ENCODE measurements at regions not wholly inside any gene's neighbourhood (a gene's known extent, or its start where the extent isn't known, plus 50 kb on each side); places are given as distances from the start of the nearest gene placed in this dataset.

GRCh38 chr17:72306037-72306436 lies 185.2 kb downstream of the SOX9 start:
- 72% methylated on average over 6 of the region's 6 CpGs for WGBS (ENCODE audit: low lambda C conversion rate, missing lambda C conversion rate)
- peaks cover 20% of the 10 kb centered on the region for H3K4me1 ChIP-seq (ENCODE audit: insufficient read depth)
- no peak overlapping the region for H2AFZ ChIP-seq
- peak overlapping the region; percentile 52 for H3K27ac ChIP-seq
- peak; percentile 14 for DNase-seq (ENCODE audit: low spot score)
- no peaks in the 10 kb centered on the region for H4K20me1 ChIP-seq (ENCODE audit: insufficient read depth, poor library complexity, severe bottlenecking)
- no peaks in the 10 kb centered on the region for H3K79me2 ChIP-seq
- H3K9me3 ChIP-seq (ENCODE audit: low read depth) = no peaks in the 10 kb centered on the region
- no peak for TF ChIP-seq EZH2phosphoT487 (IDR thresholded peaks at IDR 0.05; ENCODE audit: low read depth, severe bottlenecking, unreplicated experiment)
- TF ChIP-seq CTCF (IDR thresholded peaks at IDR 0.05; ENCODE audit: poor library complexity) = no peak
- no peak for TF ChIP-seq EZH2 (IDR thresholded peaks at IDR 0.05; ENCODE audit: borderline replicate concordance)
- H3K9me2 ChIP-seq (replicated peaks; ENCODE audit: insufficient read depth) = no peaks in the 10 kb centered on the region
- no peaks in the 10 kb centered on the region for H3K36me3 ChIP-seq (replicated peaks; ENCODE audit: insufficient read depth, low read depth)
- no peaks in the 10 kb centered on the region for H3K27me3 ChIP-seq
- H3K4me2 ChIP-seq = peak overlapping the region; percentile 37
- no peak overlapping the region for H3K4me3 ChIP-seq

- no peak overlapping the region for H3K27ac ChIP-seq
Observed at GRCh38 chr17:72307836-72308235, 187.0 kb downstream of the SOX9 start.

GRCh38 chr17:72308744-72309385 lies 188.0 kb downstream of the SOX9 start:
- H3K4me1 ChIP-seq (ENCODE audit: insufficient read depth) = peaks cover 20% of the 10 kb centered on the region
- no peaks in the 10 kb centered on the region for H3K9me2 ChIP-seq (replicated peaks; ENCODE audit: insufficient read depth)
- DNase-seq (ENCODE audit: low spot score) = peak; percentile 26
- H3K9me3 ChIP-seq (ENCODE audit: low read depth) = no peaks in the 10 kb centered on the region
- no peaks in the 10 kb centered on the region for H3K79me2 ChIP-seq
- H3K27me3 ChIP-seq = no peaks in the 10 kb centered on the region
- H3K27ac ChIP-seq = peak overlapping the region; percentile 24
- no peaks in the 10 kb centered on the region for H3K36me3 ChIP-seq (replicated peaks; ENCODE audit: insufficient read depth, low read depth)
- H3K4me2 ChIP-seq = no peak overlapping the region
- WGBS (ENCODE audit: low lambda C conversion rate, missing lambda C conversion rate) = 62% methylated on average over 5 of the region's 5 CpGs
- no peak for TF ChIP-seq EZH2 (IDR thresholded peaks at IDR 0.05; ENCODE audit: borderline replicate concordance)
- TF ChIP-seq EZH2phosphoT487 (IDR thresholded peaks at IDR 0.05; ENCODE audit: low read depth, severe bottlenecking, unreplicated experiment) = no peak
- TF ChIP-seq CTCF (IDR thresholded peaks at IDR 0.05; ENCODE audit: poor library complexity) = no peak
- H3K4me3 ChIP-seq = no peak overlapping the region
- H2AFZ ChIP-seq = no peak overlapping the region
- H4K20me1 ChIP-seq (ENCODE audit: insufficient read depth, poor library complexity, severe bottlenecking) = no peaks in the 10 kb centered on the region

More at GRCh38 chr17:72307836-72308235, 187.0 kb downstream of the SOX9 start:
- Histone ChIP-seq H3K27me3 (no peaks in the 10 kb centered on the region), H3K4me1 (ENCODE audit: insufficient read depth) (peaks cover 20% of the 10 kb centered on the region), H3K36me3 (replicated peaks; ENCODE audit: insufficient read depth, low read depth) (no peaks in the 10 kb centered on the region), H3K9me3 (ENCODE audit: low read depth) (no peaks in the 10 kb centered on the region), H3K4me2 (no peak overlapping the region), H4K20me1 (ENCODE audit: insufficient read depth, poor library complexity, severe bottlenecking) (no peaks in the 10 kb centered on the region), H3K9me2 (replicated peaks; ENCODE audit: insufficient read depth) (no peaks in the 10 kb centered on the region), H3K4me3 (no peak overlapping the region), H3K79me2 (no peaks in the 10 kb centered on the region), H2AFZ (no peak overlapping the region)
- DNase-seq (ENCODE audit: low spot score) = no peak
- TF ChIP-seq EZH2phosphoT487 (IDR thresholded peaks at IDR 0.05; ENCODE audit: low read depth, severe bottlenecking, unreplicated experiment) = no peak
- no peak for TF ChIP-seq CTCF (IDR thresholded peaks at IDR 0.05; ENCODE audit: poor library complexity)
- no peak for TF ChIP-seq EZH2 (IDR thresholded peaks at IDR 0.05; ENCODE audit: borderline replicate concordance)
- WGBS (ENCODE audit: low lambda C conversion rate, missing lambda C conversion rate) = 79% methylated on average over 3 of the region's 3 CpGs
